HG02840 (cell line): ENCODE measurements at regions not wholly inside any gene's neighbourhood (a gene's known extent, or its start where the extent isn't known, plus 50 kb on each side); places are given as distances from the start of the nearest gene placed in this dataset.
"Not testable (repeated sequence)": the region's sequence is repeated elsewhere in the genome, so short reads cannot be mapped to it uniquely, and the experiment has no call there.

Experiments used
- ATAC-seq: cut with Tn5 transposase; IDR thresholded peaks from one replicate; pipeline ENCODE4 v1.9.1; 2021; ENCODE audit warnings: mild to moderate bottlenecking, moderate library complexity, moderate number of reproducible peaks; ENCODE audit not compliant: unreplicated experiment, low FRiP score

- no peak for ATAC-seq
Observed at GRCh38 chr2:83238111-83238510, 1221.0 kb downstream of the SUCLG1 start.

GRCh38 chr2:83234246-83234645, 1224.8 kb downstream of the SUCLG1 start:
- ATAC-seq = no peak

GRCh38 chr2:83233781-83234180, 1225.3 kb downstream of the SUCLG1 start:
- no peak for ATAC-seq

GRCh38 chr2:83233326-83233725, 1225.8 kb downstream of the SUCLG1 start:
- ATAC-seq = no peak

GRCh38 chr2:83229443-83229842, 1229.6 kb downstream of the SUCLG1 start:
- no peak for ATAC-seq

- ATAC-seq = no peak
Observed at GRCh38 chr2:83224591-83225200, 1234.4 kb downstream of the SUCLG1 start.

GRCh38 chr2:83221258-83221657, 1237.8 kb downstream of the SUCLG1 start:
- no peak for ATAC-seq

- ATAC-seq = no peak
Observed at GRCh38 chr2:83217854-83218253, 1241.2 kb downstream of the SUCLG1 start.

GRCh38 chr2:83196225-83196624, 1262.9 kb downstream of the SUCLG1 start:
- no peak for ATAC-seq

- ATAC-seq = no peak
Observed at GRCh38 chr2:83191316-83191715, 1267.8 kb downstream of the SUCLG1 start.

GRCh38 chr2:83186105-83186760, 1272.8 kb downstream of the SUCLG1 start:
- no peak for ATAC-seq

- ATAC-seq = not testable (repeated sequence)
Observed at GRCh38 chr2:83180862-83181530, 1278.1 kb downstream of the SUCLG1 start.

- ATAC-seq = no peak
Observed at GRCh38 chr2:83176539-83176938, 1282.5 kb downstream of the SUCLG1 start.

- no peak for ATAC-seq
Observed at GRCh38 chr2:83172841-83173240, 1286.2 kb downstream of the SUCLG1 start.

GRCh38 chr2:83168377-83168776, 1290.7 kb downstream of the SUCLG1 start:
- no peak for ATAC-seq

- ATAC-seq = no peak
Observed at GRCh38 chr2:83162421-83162820, 1296.7 kb downstream of the SUCLG1 start.

- no peak for ATAC-seq
Observed at GRCh38 chr2:83160571-83160970, 1298.5 kb downstream of the SUCLG1 start.

GRCh38 chr2:83155826-83156225, 1303.3 kb downstream of the SUCLG1 start:
- no peak for ATAC-seq

GRCh38 chr2:83143946-83144345, 1315.1 kb downstream of the SUCLG1 start:
- no peak for ATAC-seq

GRCh38 chr2:83142934-83143333, 1316.1 kb downstream of the SUCLG1 start:
- no peak for ATAC-seq

GRCh38 chr2:83115606-83116005, 1343.5 kb downstream of the SUCLG1 start:
- no peak for ATAC-seq

GRCh38 chr2:83115155-83115554, 1343.9 kb downstream of the SUCLG1 start:
- ATAC-seq = no peak
